Endothelial cell of umbilical vein (primary cell): ENCODE measurements at regions not wholly inside any gene's neighbourhood (a gene's known extent, or its start where the extent isn't known, plus 50 kb on each side); places are given as distances from the start of the nearest gene placed in this dataset.

Experiments
- BruUV-seq: library from RNA; stranded (reverse); fragments of 400-500 nt; replicated peaks from 2 replicates; lab custom pipeline; 2021; lab: Mats Ljungman, UMichigan
- CTCF ChIA-PET: fragments of 300-600, 350-600 bp; sonication (Branson Sonifier 250); formaldehyde crosslinking; loops from one replicate; lab custom pipeline; 2021; ENCODE audit warnings: antibody characterized with exemption, inconsistent platforms; lab: Charles Lee
- POLR2A ChIA-PET: fragments of 300-600, 350-600 bp; sonication (Branson Sonifier 250); formaldehyde crosslinking; loops from one replicate; lab custom pipeline; 2021; ENCODE audit warnings: antibody characterized with exemption, inconsistent platforms; lab: Charles Lee
- DNase-seq: peaks from one replicate; pipeline ENCODE4 v3.0.0-alpha.2; 2011; ENCODE audit warnings: low read depth, low spot score
- FAIRE-seq: peaks from 2 replicates; lab custom pipeline; 2011; peaks lifted over from hg19 to GRCh38; lab: Jason Lieb, UNC
- H2AFZ ChIP-seq: 2 replicates; pipeline ENCODE4 v1.6.0; 2012; ENCODE audit warnings: low read depth, low read length, control low read depth, inconsistent platforms
- H3K27ac ChIP-seq: 2 replicates; pipeline ENCODE4 v1.5.1; 2011; ENCODE audit warnings: low read depth, mild to moderate bottlenecking, control low read depth, low read length, moderate library complexity; ENCODE audit not compliant: insufficient read depth
- H3K27me3 ChIP-seq, 2 experiments: 2 replicates each; pipeline versions ENCODE4 v1.6.0 to v1.6.1; 2011; ENCODE audit warnings: low read length in 2 of 2, mixed read lengths in 1 of 2; ENCODE audit not compliant: control insufficient read depth in 2 of 2, insufficient read depth in 2 of 2
- H3K36me3 ChIP-seq, 2 experiments: 2 replicates in 1 of 2; 3 replicates in 1 of 2; pipeline ENCODE4 v1.5.1; 2011; ENCODE audit warnings: low read length in 2 of 2, mild to moderate bottlenecking in 1 of 2, moderate library complexity in 1 of 2; ENCODE audit not compliant: control insufficient read depth in 2 of 2, insufficient read depth in 2 of 2; ENCODE audit errors: extremely low read depth in 1 of 2
- H3K4me1 ChIP-seq: 3 replicates; pipeline ENCODE4 v1.5.1; 2011; ENCODE audit warnings: mild to moderate bottlenecking, low read length; ENCODE audit not compliant: control insufficient read depth, insufficient read depth; ENCODE audit errors: extremely low read depth
- H3K4me2 ChIP-seq: 2 replicates; pipeline ENCODE4 v1.6.1; 2011; ENCODE audit warnings: low read length, control low read depth, mixed read lengths; ENCODE audit not compliant: insufficient read depth
- H3K4me3 ChIP-seq, 3 experiments: fragments of 200-600 bp in 1 of 3; sonication (generic), shearing (Covaris generic) in 1 of 3; replicated peaks in 1 of 3; 2 replicates each; pipeline ENCODE4 v1.5.1; 2011 to 2016; ENCODE audit warnings: control low read depth in 3 of 3, low read length in 3 of 3, mild to moderate bottlenecking in 2 of 3, inconsistent platforms in 1 of 3, low read depth in 1 of 3, moderate library complexity in 1 of 3; ENCODE audit not compliant: insufficient read depth in 1 of 3
- H3K79me2 ChIP-seq: 2 replicates; pipeline ENCODE4 v1.6.0; 2012; ENCODE audit warnings: low read length, inconsistent platforms; ENCODE audit not compliant: control insufficient read depth, insufficient read depth
- H3K9ac ChIP-seq: replicated peaks from 2 replicates; pipeline ENCODE3; 2011; ENCODE audit warnings: low read length, control low read depth; ENCODE audit not compliant: insufficient read depth; ENCODE audit errors: extremely low read depth
- H3K9me1 ChIP-seq: replicated peaks from 3 replicates; pipeline ENCODE4 v1.6.0; 2011; ENCODE audit warnings: mild to moderate bottlenecking, low read length; ENCODE audit not compliant: control insufficient read depth, insufficient read depth; ENCODE audit errors: extremely low read depth
- H3K9me3 ChIP-seq: replicated peaks from 2 replicates; pipeline ENCODE4 v1.5.1; 2012; ENCODE audit warnings: low read length, inconsistent platforms; ENCODE audit not compliant: control insufficient read depth, insufficient read depth
- H4K20me1 ChIP-seq: replicated peaks from 2 replicates; pipeline ENCODE3; 2011; ENCODE audit warnings: mild to moderate bottlenecking, low read length; ENCODE audit not compliant: control insufficient read depth, insufficient read depth; ENCODE audit errors: extremely low read depth
- EZH2 ChIP-seq: IDR thresholded peaks from 2 replicates; pipeline ENCODE4 v1.6.1; 2012; ENCODE audit warnings: borderline replicate concordance, low read depth, mild to moderate bottlenecking, moderate library complexity, low read length, inconsistent platforms; ENCODE audit not compliant: severe bottlenecking
- FOS ChIP-seq: IDR thresholded peaks from 2 replicates; pipeline ENCODE4 v1.6.1; 2011; ENCODE audit warnings: mild to moderate bottlenecking, low read length, moderate library complexity, borderline replicate concordance; ENCODE audit not compliant: insufficient read depth
- GATA2 ChIP-seq: IDR thresholded peaks from 2 replicates; pipeline ENCODE4 v1.7.0; 2011; ENCODE audit warnings: low read depth, mild to moderate bottlenecking, moderate library complexity, mixed read lengths, low read length; ENCODE audit not compliant: insufficient read length, insufficient read depth
- JUN ChIP-seq: IDR thresholded peaks from 2 replicates; pipeline ENCODE4 v1.6.1; 2011; ENCODE audit warnings: borderline replicate concordance, low read depth; ENCODE audit not compliant: insufficient read length, insufficient read depth
- MYC ChIP-seq: IDR thresholded peaks from one replicate; pipeline ENCODE4 v1.6.1; 2011; ENCODE audit warnings: mild to moderate bottlenecking, low read depth, low read length
- POLR2A ChIP-seq: IDR thresholded peaks from 2 replicates; pipeline ENCODE4 v1.6.1; 2012; ENCODE audit warnings: low read depth, mild to moderate bottlenecking, control low read depth, low read length
- POLR2AphosphoS5 ChIP-seq: IDR thresholded peaks from 2 replicates; pipeline ENCODE4 v1.6.1; 2012; ENCODE audit warnings: low read depth, mild to moderate bottlenecking, control low read depth, low read length, moderate library complexity; ENCODE audit not compliant: insufficient read depth
- dilution Hi-C: fragments of 300-500 bp; cut with MboI; formaldehyde crosslinking; loops from one replicate; pipeline ENCODE4 v1.15.0; 2019; ENCODE audit warnings: low sequenced_read_pairs; ENCODE audit not compliant: extremely low pct_ligation_motif_present
- intact Hi-C: fragments of 100-400 bp; cut with micrococcal nuclease; formaldehyde crosslinking; loops from one replicate; pipeline ENCODE4 v1.10.0; 2022
- TF ChIP-seq, protein P1 (sequence below): IDR thresholded peaks from 2 replicates; pipeline ENCODE4 v1.6.1; 2011; ENCODE audit not compliant: insufficient read depth, insufficient read length
- TF ChIP-seq, protein P2 (sequence below), 2 donors: IDR thresholded peaks; 1 replicate in 1 of 2; 2 replicates in 1 of 2; pipeline ENCODE4 v1.5.1; 2011; ENCODE audit warnings: low read length in 2 of 2, mild to moderate bottlenecking in 2 of 2, moderate library complexity in 2 of 2, control low read depth in 1 of 2, inconsistent platforms in 1 of 2, low read depth in 1 of 2; ENCODE audit not compliant: insufficient read depth in 1 of 2; ENCODE audit errors: extremely low read depth in 1 of 2

DNA sequence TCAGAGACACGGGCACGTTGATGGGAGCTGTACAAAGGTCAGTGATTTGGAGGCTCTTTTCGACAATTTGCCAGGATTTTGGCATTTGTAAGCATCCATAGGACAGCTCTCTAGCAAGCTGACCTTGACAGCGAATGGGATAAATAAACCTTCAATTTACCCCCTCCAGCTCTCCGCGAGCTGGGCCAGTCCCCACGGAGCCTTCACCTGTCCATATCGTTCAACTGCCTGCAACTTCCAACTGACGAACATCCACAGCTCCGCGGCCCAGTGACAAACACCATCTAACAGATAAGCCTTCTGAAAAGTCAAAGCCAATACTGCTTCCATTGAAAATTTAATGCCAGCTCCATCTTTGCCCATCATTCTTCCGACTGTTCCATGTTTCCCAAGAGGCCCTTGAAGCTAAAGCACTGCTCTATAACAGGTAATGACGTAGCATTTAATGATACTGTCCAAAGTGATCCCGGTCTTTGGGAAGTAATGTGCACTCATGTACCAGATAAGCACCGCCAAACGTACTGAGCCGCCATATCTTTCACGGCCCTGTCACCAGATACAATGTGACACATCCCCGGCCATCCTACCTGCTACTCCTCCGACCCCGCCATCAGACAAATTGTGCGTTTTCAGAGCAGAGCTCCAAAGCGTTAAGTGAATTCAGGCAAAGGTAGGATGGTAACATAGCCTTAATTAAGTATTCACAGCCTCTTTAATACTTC is 365.3 kb upstream of the ZNF507 start:
- intact Hi-C loops = no loop called here
- CTCF ChIA-PET = no interaction called here
- no peak for FAIRE-seq

More for the DNA sequence above, 365.3 kb upstream of the ZNF507 start:
- no peaks in the 10 kb centered on the region for H3K27me3 ChIP-seq
- TF ChIP-seq, protein P1, sequence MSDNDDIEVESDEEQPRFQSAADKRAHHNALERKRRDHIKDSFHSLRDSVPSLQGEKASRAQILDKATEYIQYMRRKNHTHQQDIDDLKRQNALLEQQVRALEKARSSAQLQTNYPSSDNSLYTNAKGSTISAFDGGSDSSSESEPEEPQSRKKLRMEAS = no peak
- TF ChIP-seq, protein P2, sequence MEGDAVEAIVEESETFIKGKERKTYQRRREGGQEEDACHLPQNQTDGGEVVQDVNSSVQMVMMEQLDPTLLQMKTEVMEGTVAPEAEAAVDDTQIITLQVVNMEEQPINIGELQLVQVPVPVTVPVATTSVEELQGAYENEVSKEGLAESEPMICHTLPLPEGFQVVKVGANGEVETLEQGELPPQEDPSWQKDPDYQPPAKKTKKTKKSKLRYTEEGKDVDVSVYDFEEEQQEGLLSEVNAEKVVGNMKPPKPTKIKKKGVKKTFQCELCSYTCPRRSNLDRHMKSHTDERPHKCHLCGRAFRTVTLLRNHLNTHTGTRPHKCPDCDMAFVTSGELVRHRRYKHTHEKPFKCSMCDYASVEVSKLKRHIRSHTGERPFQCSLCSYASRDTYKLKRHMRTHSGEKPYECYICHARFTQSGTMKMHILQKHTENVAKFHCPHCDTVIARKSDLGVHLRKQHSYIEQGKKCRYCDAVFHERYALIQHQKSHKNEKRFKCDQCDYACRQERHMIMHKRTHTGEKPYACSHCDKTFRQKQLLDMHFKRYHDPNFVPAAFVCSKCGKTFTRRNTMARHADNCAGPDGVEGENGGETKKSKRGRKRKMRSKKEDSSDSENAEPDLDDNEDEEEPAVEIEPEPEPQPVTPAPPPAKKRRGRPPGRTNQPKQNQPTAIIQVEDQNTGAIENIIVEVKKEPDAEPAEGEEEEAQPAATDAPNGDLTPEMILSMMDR (IDR thresholded peaks at IDR 0.05; ENCODE audit: extremely low read depth in 1 of 2, insufficient read depth in 1 of 2, low read depth in 1 of 2, low read length in 2 of 2) = no peak
- TF ChIP-seq EZH2 (no peak), POLR2A (no peak), JUN (no peak), GATA2 (no peak), FOS (no peak), MYC (no peak), POLR2AphosphoS5 (no peak)
- H4K20me1 ChIP-seq = no peaks in the 10 kb centered on the region
- H3K9me1 ChIP-seq = no peaks in the 10 kb centered on the region
- no peaks in the 10 kb centered on the region for H3K79me2 ChIP-seq
- no TSS peak for BruUV-seq
- dilution Hi-C loops = no loop called here
- no peak overlapping the region for H3K4me2 ChIP-seq
- POLR2A ChIA-PET = no interaction called here
- H3K9me3 ChIP-seq = peaks cover 7% of the 10 kb centered on the region
- H3K9ac ChIP-seq = no peak overlapping the region
- no peak for DNase-seq
- no peak overlapping the region for H3K27ac ChIP-seq
- no peak overlapping the region for H3K4me3 ChIP-seq
- no peaks in the 10 kb centered on the region for H3K4me1 ChIP-seq
- no peaks in the 10 kb centered on the region for H3K36me3 ChIP-seq
- no peak overlapping the region for H2AFZ ChIP-seq
